K562 (cell line): ENCODE measurements at regions not wholly inside any gene's neighbourhood (a gene's known extent, or its start where the extent isn't known, plus 50 kb on each side); places are given as distances from the start of the nearest gene placed in this dataset.
"Not testable (repeated sequence)": the region's sequence is repeated elsewhere in the genome, so short reads cannot be mapped to it uniquely, and the experiment has no call there.

Source experiments
- ATAC-seq: fragments of 200-7000 bp; cut with Tn5 transposase; 3 replicates; pipeline ENCODE4 v1.9.1; 2020; ENCODE audit warnings: moderate library complexity
- BruUV-seq: library from RNA; stranded (reverse); fragments of 400-500 nt; replicated peaks from 2 replicates; lab custom pipeline; 2021; lab: Mats Ljungman, UMichigan
- CTCF ChIA-PET: fragments of 300-600 bp; formaldehyde crosslinking; extraction: SDS; loops from one replicate; lab custom pipeline; 2021; ENCODE audit warnings: low intra/inter-chr PET ratio; lab: Yijun Ruan, JAX
- POLR2A ChIA-PET: fragments of 300-600, 350-650 bp; sonication (Branson Sonifier 250); formaldehyde crosslinking; extraction: SDS; loops from one replicate; lab custom pipeline; 2021; ENCODE audit warnings: antibody characterized with exemption, inconsistent platforms; lab: Yijun Ruan, JAX
- DNase-seq, 4 experiments: peaks; one replicate each; pipeline versions ENCODE4 v3.0.0 to v3.0.0-alpha.2; 2011 to 2018; ENCODE audit warnings: low spot score in 3 of 4, mixed read lengths in 3 of 4; ENCODE audit errors: extremely low read depth in 1 of 4
- FAIRE-seq: peaks from 2 replicates; lab custom pipeline; 2011; peaks lifted over from hg19 to GRCh38; lab: Jason Lieb, UNC
- H2AFZ ChIP-seq: 2 replicates; pipeline ENCODE4 v1.6.0; 2011; ENCODE audit warnings: low read depth, low read length, control low read depth, inconsistent platforms
- H3K27ac ChIP-seq: fragments of 200-600 bp; 3 replicates; pipeline ENCODE4 v1.8.0; 2011; ENCODE audit warnings: low read depth, mild to moderate bottlenecking, control low read depth, inconsistent platforms, low read length, moderate library complexity, mixed read lengths; ENCODE audit errors: extremely low read depth
- H3K27me3 ChIP-seq, 2 experiments: fragments of 300-600 bp in 1 of 2; 2 replicates in 1 of 2; 3 replicates in 1 of 2; pipeline versions ENCODE4 v1.6.0 to v1.8.0; 2011; ENCODE audit warnings: inconsistent platforms in 2 of 2, low read length in 2 of 2, mild to moderate bottlenecking in 1 of 2, mixed read lengths in 1 of 2, moderate library complexity in 1 of 2; ENCODE audit not compliant: control insufficient read depth in 2 of 2, insufficient read depth in 2 of 2
- H3K36me3 ChIP-seq: fragments of 300-600 bp; 3 replicates; pipeline ENCODE4 v1.8.0; 2011; ENCODE audit warnings: mild to moderate bottlenecking, low read length, inconsistent platforms; ENCODE audit not compliant: control insufficient read depth, insufficient read depth
- H3K4me1 ChIP-seq, 2 experiments: fragments of 200-600 bp in 1 of 2; replicated peaks in 1 of 2; 2 replicates in 1 of 2; 3 replicates in 1 of 2; pipeline versions ENCODE4 v1.5.1 to v1.8.0; 2011; ENCODE audit warnings: inconsistent platforms in 2 of 2, low read length in 2 of 2, mild to moderate bottlenecking in 1 of 2, mixed read lengths in 1 of 2, moderate library complexity in 1 of 2; ENCODE audit not compliant: control insufficient read depth in 2 of 2, insufficient read depth in 2 of 2
- H3K4me2 ChIP-seq: 2 replicates; pipeline ENCODE4 v1.6.1; 2011; ENCODE audit warnings: low read length, control low read depth, inconsistent platforms, mixed read lengths; ENCODE audit not compliant: insufficient read depth
- H3K4me3 ChIP-seq: fragments of 200-600 bp; sonication (generic), shearing (Covaris generic); 2 replicates; pipeline ENCODE4 v1.5.1; 2016; ENCODE audit warnings: control low read depth, inconsistent platforms
- H3K79me2 ChIP-seq: fragments of 200-600 bp; 3 replicates; pipeline ENCODE4 v1.8.0; 2011; ENCODE audit warnings: low read length, inconsistent platforms; ENCODE audit not compliant: control insufficient read depth, insufficient read depth
- H3K9ac ChIP-seq, 2 experiments: 2 replicates each; pipeline versions ENCODE4 v1.6.0 to v1.6.1; 2011; ENCODE audit warnings: low read depth in 2 of 2, low read length in 2 of 2, control low read depth in 1 of 2, inconsistent platforms in 1 of 2, mild to moderate bottlenecking in 1 of 2, mixed read lengths in 1 of 2; ENCODE audit not compliant: insufficient read depth in 1 of 2
- H3K9me1 ChIP-seq: one replicate; pipeline ENCODE4 v1.6.0; 2011; ENCODE audit warnings: inconsistent platforms, mild to moderate bottlenecking, low read length, moderate library complexity; ENCODE audit not compliant: control insufficient read depth, insufficient read depth
- H3K9me3 ChIP-seq: replicated peaks from 2 replicates; pipeline ENCODE4 v1.5.1; 2011; ENCODE audit warnings: low read depth, low read length, inconsistent platforms; ENCODE audit not compliant: control insufficient read depth, insufficient read depth
- H4K20me1 ChIP-seq: replicated peaks from 2 replicates; pipeline ENCODE4 v1.6.1; 2011; ENCODE audit warnings: low read length, inconsistent platforms, mixed read lengths; ENCODE audit not compliant: control insufficient read depth, insufficient read depth
- BCOR ChIP-seq: fragments of 450-650 bp; IDR thresholded peaks from 2 replicates; pipeline ENCODE4 v1.6.1; 2016
- ERF ChIP-seq: fragments of 450-650 bp; formaldehyde crosslinking; IDR thresholded peaks from 2 replicates; pipeline ENCODE4 v1.4.0; 2020; ENCODE audit warnings: mild to moderate bottlenecking, mixed read lengths
- EWSR1 ChIP-seq: fragments of 450-650 bp; IDR thresholded peaks from 2 replicates; pipeline ENCODE4 v1.6.1; 2018; ENCODE audit warnings: borderline replicate concordance, mild to moderate bottlenecking, low read depth, moderate library complexity; ENCODE audit not compliant: partially characterized antibody
- FOSL1 ChIP-seq: fragments of 200-800 bp; sonication (Bioruptor generic); conservative IDR thresholded peaks from 2 replicates; pipeline ENCODE4 v1.6.1; 2016; ENCODE audit warnings: missing genetic modification characterization, missing compliant biosample characterization
- KLF1 ChIP-seq: fragments of 450-650 bp; IDR thresholded peaks from 2 replicates; pipeline ENCODE4 v1.6.1; 2016; ENCODE audit warnings: missing genetic modification characterization, missing compliant biosample characterization
- MAZ ChIP-seq, 2 experiments: fragments of 450-650 bp in 1 of 2; sonication (generic) in 1 of 2; formaldehyde crosslinking; IDR thresholded peaks in 1 of 2; conservative IDR thresholded peaks in 1 of 2; 2 replicates each; pipeline versions ENCODE4 v1.4.0 to v1.5.0; 2020; ENCODE audit warnings: mild to moderate bottlenecking in 1 of 2, missing genetic modification reagents in 1 of 2
- STAG1 ChIP-seq: sonication (generic); formaldehyde crosslinking; IDR thresholded peaks from 2 replicates; pipeline ENCODE4 v1.5.0; 2020; ENCODE audit warnings: missing genetic modification reagents, borderline replicate concordance
- TCF3 ChIP-seq: sonication (generic); formaldehyde crosslinking; IDR thresholded peaks from 2 replicates; pipeline ENCODE4 v1.4.0; 2020; ENCODE audit warnings: mild to moderate bottlenecking, missing genetic modification reagents
- TRIM24 ChIP-seq, 2 experiments: fragments of 450-650 bp; IDR thresholded peaks; 2 replicates each; pipeline ENCODE4 v1.6.1; 2016
- YY1 ChIP-seq, 3 experiments: IDR thresholded peaks; 2 replicates each; pipeline ENCODE4 v1.6.1; 2011; ENCODE audit warnings: low read length in 2 of 3, mild to moderate bottlenecking in 2 of 3, moderate library complexity in 2 of 3, borderline replicate concordance in 1 of 3, control low read depth in 1 of 3, low read depth in 1 of 3; ENCODE audit not compliant: insufficient read depth in 3 of 3, insufficient replicate concordance in 2 of 3, control insufficient read depth in 1 of 3, insufficient read length in 1 of 3; ENCODE audit errors: extremely low read depth in 1 of 3
- ZC3H11A ChIP-seq: IDR thresholded peaks from 2 replicates; pipeline ENCODE4 v1.6.1; 2012; ENCODE audit warnings: low read depth, low read length, improper control_type of control experiment
- ZNF146 ChIP-seq: IDR thresholded peaks from one replicate; pipeline ENCODE4 v1.6.1; 2018; ENCODE audit warnings: missing compliant biosample characterization; ENCODE audit not compliant: unreplicated experiment
- ZNF431 ChIP-seq: sonication (generic); formaldehyde crosslinking; IDR thresholded peaks from 2 replicates; pipeline ENCODE4 v1.8.0; 2022; ENCODE audit warnings: mild to moderate bottlenecking, missing genetic modification reagents
- WGBS: fragments of 100-300 bp; shearing (Covaris generic); methylation state at CpG from one replicate; pipeline ENCODE4 v1.1.6; 2016; ENCODE audit warnings: low coverage, mixed read lengths; ENCODE audit not compliant: insufficient coverage; ENCODE audit errors: missing lambda C conversion rate; 5-methylcytosine and 5-hydroxymethylcytosine counted together
- in situ Hi-C: fragments of 300-500 bp; cut with MboI; formaldehyde crosslinking; loops from 4 replicates; pipeline ENCODE4 v1.15.0; 2018; ENCODE audit warnings: inconsistent platforms, mixed read lengths
- intact Hi-C: fragments of 100-400 bp; cut with micrococcal nuclease; formaldehyde crosslinking; loops from 2 replicates; pipeline ENCODE4 v1.14.2; 2022

DNA sequence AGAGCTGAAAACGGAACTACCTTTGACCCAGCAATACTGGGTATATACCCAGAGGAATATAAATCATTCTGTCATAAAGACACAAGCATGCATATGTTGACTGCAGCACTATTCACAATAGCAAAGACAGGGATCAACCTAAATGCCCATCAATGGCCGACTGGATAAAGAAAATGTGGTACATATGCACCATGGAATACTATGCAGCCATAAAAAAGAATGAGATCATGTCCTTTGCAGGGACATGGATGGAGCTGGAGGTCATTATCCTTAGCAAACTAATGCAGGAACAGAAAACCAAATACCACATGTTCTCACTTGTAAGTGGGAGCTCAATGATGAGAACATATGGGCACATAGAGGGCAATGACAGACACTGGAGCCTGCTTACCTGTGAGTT lies 100.2 kb upstream of the JCAD start:
- H3K9ac ChIP-seq, H3K27me3 ChIP-seq, ATAC-seq, H3K79me2 ChIP-seq, CTCF ChIA-PET, in situ Hi-C loops, H3K4me3 ChIP-seq, H3K9me3 ChIP-seq, H4K20me1 ChIP-seq, BruUV-seq, DNase-seq, POLR2A ChIA-PET, H3K4me2 ChIP-seq, H2AFZ ChIP-seq, intact Hi-C loops, FAIRE-seq, H3K36me3 ChIP-seq, H3K27ac ChIP-seq, H3K9me1 ChIP-seq: not testable (repeated sequence)
- peak; percentile 58 for TF ChIP-seq ZNF146 (CRISPR knock-in tag)
- 0 out of 2 replicates have a peak, but pooled peaks have one; percentile 56 for TF ChIP-seq BCOR
- WGBS = 29% methylated on average over 2 of the region's 2 CpGs
- peaks cover 4 to 12% of the 10 kb centered on the region in 2 experiments; a peak in 4 of 5 replicates for H3K4me1 ChIP-seq

- intact Hi-C loops = no loop called here
- ATAC-seq (no peak), DNase-seq (no peak), FAIRE-seq (no peak)
- BruUV-seq = no TSS peak
- in situ Hi-C loops = no loop called here
- TF ChIP-seq ZNF431 (peak; percentile 97), ERF (CRISPR knock-in tag) (no peak), TRIM24 (IDR thresholded peaks at IDR 0.05) (0 out of 4 replicates have a peak, but pooled peaks of 1 of the 2 experiments have one; percentile 15), KLF1 (tag) (no peak), ZC3H11A (no peak), TCF3 (CRISPR knock-in tag) (peak; percentile 36), YY1 (IDR thresholded peaks at IDR 0.05; ENCODE audit: borderline replicate concordance in 1 of 3, control insufficient read depth in 1 of 3, extremely low read depth in 1 of 3, insufficient read depth in 3 of 3, insufficient read length in 1 of 3, insufficient replicate concordance in 2 of 3, low read depth in 1 of 3, low read length in 2 of 3) (no peak), FOSL1 (peak; percentile 47), STAG1 (no peak), MAZ (CRISPR knock-in tag; conservative IDR thresholded peaks at IDR 0.05 in 1 of 2, IDR thresholded peaks at IDR 0.05 in 1 of 2) (no peak), EWSR1 (no peak)
- Histone ChIP-seq H3K9ac (no peak overlapping the region), H3K4me3 (no peak overlapping the region), H3K27ac (no peak overlapping the region), H3K36me3 (no peaks in the 10 kb centered on the region), H3K4me1 (peaks cover 4 to 15% of the 10 kb centered on the region in 2 experiments; a peak in 4 of 5 replicates), H3K27me3 (no peaks in the 10 kb centered on the region), H3K9me1 (no peaks in the 10 kb centered on the region), H3K9me3 (no peaks in the 10 kb centered on the region; the same call in 1 of the 2 replicates), H3K79me2 (no peaks in the 10 kb centered on the region), H3K4me2 (no peak overlapping the region), H4K20me1 (no peaks in the 10 kb centered on the region), H2AFZ (no peak overlapping the region)
- POLR2A ChIA-PET = no interaction called here
- CTCF ChIA-PET = no interaction called here
- WGBS = 0% methylated on average over 2 of the region's 2 CpGs
Measured at GRCh38 chr10:30158325-30158960, 99.1 kb upstream of the JCAD start.
